ENCODE measurements at regions not wholly inside any gene's neighbourhood (a gene's known extent, or its start where the extent isn't known, plus 50 kb on each side); places are given as distances from the start of the nearest gene placed in this dataset.

DNA sequence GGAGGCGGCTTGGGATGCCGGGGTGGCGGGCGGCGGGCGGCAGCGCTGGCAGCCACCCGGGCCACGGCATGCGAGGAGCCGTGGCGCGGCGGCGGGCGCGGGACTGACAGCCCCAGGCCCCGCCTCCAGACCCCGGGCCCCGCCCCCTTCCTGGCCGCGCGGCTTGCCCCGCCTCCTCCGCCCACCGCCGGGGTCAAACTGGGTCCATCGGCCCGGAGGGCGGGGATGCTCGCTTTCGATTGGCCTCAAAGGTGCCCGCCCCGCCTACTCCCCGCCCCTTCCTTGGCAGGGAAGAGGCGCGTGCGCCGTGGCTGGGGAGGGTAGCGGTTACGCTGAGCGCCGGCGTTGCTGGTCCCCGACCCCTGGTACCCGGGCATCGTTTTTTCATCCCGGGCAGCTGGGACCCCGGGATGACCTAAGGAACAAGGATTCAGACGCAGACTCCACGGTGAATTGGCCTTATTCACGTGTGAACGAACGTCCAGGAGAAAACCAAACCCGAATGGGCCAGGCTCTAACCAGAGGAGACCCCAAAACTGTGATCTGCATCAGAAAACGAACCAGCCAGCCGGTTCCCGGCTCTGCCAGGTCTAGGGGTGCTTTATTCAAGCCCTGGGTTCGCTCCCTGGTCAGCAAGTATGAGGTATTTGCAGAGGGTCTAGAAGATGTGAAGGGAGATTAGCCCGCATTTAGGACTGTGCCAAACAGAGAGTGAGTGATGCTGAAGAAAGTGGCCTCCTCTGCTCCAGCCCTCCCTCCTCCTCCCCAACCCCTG lies 117.2 kb upstream of the GUCA2B start:
- TF ChIP-seq ZFHX2 (tag by site-specific recombination; conservative IDR thresholded peaks at IDR 0.05) (no peak), SP2 (tag by site-specific recombination; IDR thresholded peaks at IDR 0.05) (peak; percentile 95), ZNF223 (tag by site-specific recombination; IDR thresholded peaks at IDR 0.05) (no peak), TRIM28 (IDR thresholded peaks at IDR 0.05; ENCODE audit: borderline replicate concordance, low read length) (no peak)
- TF ChIP-seq, protein P1, sequence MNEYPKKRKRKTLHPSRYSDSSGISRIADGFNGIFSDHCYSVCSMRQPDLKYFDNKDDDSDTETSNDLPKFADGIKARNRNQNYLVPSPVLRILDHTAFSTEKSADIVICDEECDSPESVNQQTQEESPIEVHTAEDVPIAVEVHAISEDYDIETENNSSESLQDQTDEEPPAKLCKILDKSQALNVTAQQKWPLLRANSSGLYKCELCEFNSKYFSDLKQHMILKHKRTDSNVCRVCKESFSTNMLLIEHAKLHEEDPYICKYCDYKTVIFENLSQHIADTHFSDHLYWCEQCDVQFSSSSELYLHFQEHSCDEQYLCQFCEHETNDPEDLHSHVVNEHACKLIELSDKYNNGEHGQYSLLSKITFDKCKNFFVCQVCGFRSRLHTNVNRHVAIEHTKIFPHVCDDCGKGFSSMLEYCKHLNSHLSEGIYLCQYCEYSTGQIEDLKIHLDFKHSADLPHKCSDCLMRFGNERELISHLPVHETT (tag by site-specific recombination; IDR thresholded peaks at IDR 0.05), result no peak
